Hepatocyte (in vitro differentiated cells): ENCODE measurements at regions not wholly inside any gene's neighbourhood (a gene's known extent, or its start where the extent isn't known, plus 50 kb on each side); places are given as distances from the start of the nearest gene placed in this dataset.

ENCODE experiments used
- EZH2 ChIP-seq: fragments of 200-600 bp; sonication (generic); IDR thresholded peaks from 2 replicates; pipeline ENCODE4 v1.6.1; 2016; ENCODE audit warnings: antibody characterized with exemption, mild to moderate bottlenecking, borderline replicate concordance
- EZH2phosphoT487 ChIP-seq: fragments of 200-600 bp; sonication (generic); IDR thresholded peaks from one replicate; pipeline ENCODE4 v1.6.1; 2018; ENCODE audit warnings: antibody characterized with exemption, mild to moderate bottlenecking, low read depth, moderate library complexity; ENCODE audit not compliant: unreplicated experiment, severe bottlenecking
- TF ChIP-seq, protein P1 (sequence below): fragments of 200-600 bp; sonication (generic); IDR thresholded peaks from 2 replicates; pipeline ENCODE4 v1.5.1; 2016; ENCODE audit warnings: antibody characterized with exemption, mild to moderate bottlenecking; ENCODE audit not compliant: poor library complexity

DNA sequence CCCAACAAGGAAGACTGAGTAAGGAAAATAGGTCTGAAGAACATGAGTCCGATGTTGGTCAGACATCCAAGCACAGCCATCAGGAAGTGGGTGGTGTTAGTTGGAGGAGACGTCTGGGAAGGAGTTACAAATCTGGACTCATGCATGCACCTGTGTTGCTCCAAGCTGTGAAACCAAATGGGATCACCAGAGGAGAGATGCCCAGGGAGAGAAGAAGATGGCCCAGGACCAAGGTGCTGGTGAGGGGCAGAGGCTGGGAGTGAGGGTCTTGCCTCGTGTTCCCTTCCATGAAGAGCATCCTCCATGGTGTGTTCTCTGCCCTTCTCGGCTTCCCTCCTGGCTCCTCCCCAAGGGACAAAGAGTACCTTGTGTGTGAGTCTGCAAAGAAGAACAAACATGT, 405.6 kb downstream of the NPHP4 start:
- TF ChIP-seq, protein P1, sequence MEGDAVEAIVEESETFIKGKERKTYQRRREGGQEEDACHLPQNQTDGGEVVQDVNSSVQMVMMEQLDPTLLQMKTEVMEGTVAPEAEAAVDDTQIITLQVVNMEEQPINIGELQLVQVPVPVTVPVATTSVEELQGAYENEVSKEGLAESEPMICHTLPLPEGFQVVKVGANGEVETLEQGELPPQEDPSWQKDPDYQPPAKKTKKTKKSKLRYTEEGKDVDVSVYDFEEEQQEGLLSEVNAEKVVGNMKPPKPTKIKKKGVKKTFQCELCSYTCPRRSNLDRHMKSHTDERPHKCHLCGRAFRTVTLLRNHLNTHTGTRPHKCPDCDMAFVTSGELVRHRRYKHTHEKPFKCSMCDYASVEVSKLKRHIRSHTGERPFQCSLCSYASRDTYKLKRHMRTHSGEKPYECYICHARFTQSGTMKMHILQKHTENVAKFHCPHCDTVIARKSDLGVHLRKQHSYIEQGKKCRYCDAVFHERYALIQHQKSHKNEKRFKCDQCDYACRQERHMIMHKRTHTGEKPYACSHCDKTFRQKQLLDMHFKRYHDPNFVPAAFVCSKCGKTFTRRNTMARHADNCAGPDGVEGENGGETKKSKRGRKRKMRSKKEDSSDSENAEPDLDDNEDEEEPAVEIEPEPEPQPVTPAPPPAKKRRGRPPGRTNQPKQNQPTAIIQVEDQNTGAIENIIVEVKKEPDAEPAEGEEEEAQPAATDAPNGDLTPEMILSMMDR = no peak
- no peak for TF ChIP-seq EZH2
- TF ChIP-seq EZH2phosphoT487 = no peak
